Gastroesophageal sphincter (tissue), 3 donors: ENCODE measurements at regions not wholly inside any gene's neighbourhood (a gene's known extent, or its start where the extent isn't known, plus 50 kb on each side); places are given as distances from the start of the nearest gene placed in this dataset.

Experiments used
- EP300 ChIP-seq: sonication (generic); formaldehyde crosslinking; IDR thresholded peaks from one replicate; pipeline ENCODE4 v1.6.1; 2017; ENCODE audit warnings: antibody characterized with exemption, mild to moderate bottlenecking
- POLR2A ChIP-seq, 2 donors: fragments of 450-650 bp; IDR thresholded peaks; one replicate each; pipeline ENCODE4 v1.6.1; 2017; ENCODE audit warnings: antibody characterized with exemption in 2 of 2, mild to moderate bottlenecking in 2 of 2, moderate library complexity in 1 of 2
- POLR2AphosphoS5 ChIP-seq: sonication (generic); formaldehyde crosslinking; IDR thresholded peaks from one replicate; pipeline ENCODE4 v1.6.1; 2017; ENCODE audit warnings: antibody characterized with exemption
- TF ChIP-seq, protein P1 (sequence below), 4 experiments: fragments of 200-600 bp in 2 of 4; fragments of 450-650 bp in 2 of 4; sonication (generic) in 1 of 4; IDR thresholded peaks; one replicate each; pipeline ENCODE4 v1.5.1; 2017 to 2019; ENCODE audit warnings: antibody characterized with exemption in 4 of 4, mild to moderate bottlenecking in 2 of 4, moderate library complexity in 2 of 4

DNA sequence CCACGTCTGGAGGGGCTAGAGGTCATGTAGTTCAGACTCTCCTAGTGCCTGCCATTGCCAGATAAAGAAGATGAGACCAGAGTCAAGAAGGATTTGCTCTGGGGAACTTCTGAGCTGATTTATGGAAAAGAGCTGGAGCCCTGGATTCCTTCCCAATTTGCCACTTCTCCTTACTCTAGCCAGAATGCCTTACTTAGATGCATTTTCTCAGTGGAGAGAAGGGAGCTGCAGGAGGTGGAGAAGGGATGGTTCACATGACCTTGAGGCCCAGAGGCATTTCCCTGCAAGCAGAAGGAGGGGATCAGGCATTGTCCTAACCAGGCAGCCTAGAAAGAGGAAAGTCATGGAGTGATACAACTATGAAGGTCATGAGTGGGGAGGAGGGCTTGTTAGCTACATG lies 122.2 kb downstream of the UNC5CL start:
- TF ChIP-seq POLR2A (IDR thresholded peaks at IDR 0.05) (no peak), EP300 (no peak), POLR2AphosphoS5 (no peak)
- TF ChIP-seq, protein P1, sequence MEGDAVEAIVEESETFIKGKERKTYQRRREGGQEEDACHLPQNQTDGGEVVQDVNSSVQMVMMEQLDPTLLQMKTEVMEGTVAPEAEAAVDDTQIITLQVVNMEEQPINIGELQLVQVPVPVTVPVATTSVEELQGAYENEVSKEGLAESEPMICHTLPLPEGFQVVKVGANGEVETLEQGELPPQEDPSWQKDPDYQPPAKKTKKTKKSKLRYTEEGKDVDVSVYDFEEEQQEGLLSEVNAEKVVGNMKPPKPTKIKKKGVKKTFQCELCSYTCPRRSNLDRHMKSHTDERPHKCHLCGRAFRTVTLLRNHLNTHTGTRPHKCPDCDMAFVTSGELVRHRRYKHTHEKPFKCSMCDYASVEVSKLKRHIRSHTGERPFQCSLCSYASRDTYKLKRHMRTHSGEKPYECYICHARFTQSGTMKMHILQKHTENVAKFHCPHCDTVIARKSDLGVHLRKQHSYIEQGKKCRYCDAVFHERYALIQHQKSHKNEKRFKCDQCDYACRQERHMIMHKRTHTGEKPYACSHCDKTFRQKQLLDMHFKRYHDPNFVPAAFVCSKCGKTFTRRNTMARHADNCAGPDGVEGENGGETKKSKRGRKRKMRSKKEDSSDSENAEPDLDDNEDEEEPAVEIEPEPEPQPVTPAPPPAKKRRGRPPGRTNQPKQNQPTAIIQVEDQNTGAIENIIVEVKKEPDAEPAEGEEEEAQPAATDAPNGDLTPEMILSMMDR (IDR thresholded peaks at IDR 0.05), result no peak
